BLaER1 treated with 17β-estradiol and CSF1 and Interleukin-3, amounts not matched to agents 10 nM and 100 nM (cell line): ENCODE measurements at regions not wholly inside any gene's neighbourhood (a gene's known extent, or its start where the extent isn't known, plus 50 kb on each side); places are given as distances from the start of the nearest gene placed in this dataset.
"Not testable (repeated sequence)": the region's sequence is repeated elsewhere in the genome, so short reads cannot be mapped to it uniquely, and the experiment has no call there.

ENCODE experiments used
- H3K27ac ChIP-seq, 11 experiments: shearing (Covaris generic); formaldehyde crosslinking; 2 replicates each; pipeline ENCODE4 v1.8.1; 2022
- H3K27me3 ChIP-seq, 11 experiments: shearing (Covaris generic); formaldehyde crosslinking; 2 replicates each; pipeline ENCODE4 v1.8.1; 2022
- H3K36me3 ChIP-seq, 11 experiments: shearing (Covaris generic); formaldehyde crosslinking; 2 replicates each; pipeline ENCODE4 v1.8.1; 2022
- H3K4me1 ChIP-seq, 10 experiments: shearing (Covaris generic); formaldehyde crosslinking; 2 replicates each; pipeline ENCODE4 v1.8.1; 2022
- H3K4me2 ChIP-seq, 11 experiments: shearing (Covaris generic); formaldehyde crosslinking; 2 replicates each; pipeline ENCODE4 v1.8.1; 2022
- H3K4me3 ChIP-seq, 10 experiments: shearing (Covaris generic); formaldehyde crosslinking; 2 replicates each; pipeline ENCODE4 v1.8.1; 2022
- H3K9ac ChIP-seq, 11 experiments: shearing (Covaris generic); formaldehyde crosslinking; 2 replicates each; pipeline ENCODE4 v1.8.1; 2022
- H3K9me3 ChIP-seq, 11 experiments: shearing (Covaris generic); formaldehyde crosslinking; replicated peaks in 1 of 11; 2 replicates each; pipeline ENCODE4 v1.8.1; 2022
- H4K20me1 ChIP-seq, 11 experiments: shearing (Covaris generic); formaldehyde crosslinking; 2 replicates each; pipeline ENCODE4 v1.8.1; 2022
- Cebpa-rat ChIP-seq, 11 experiments: shearing (Covaris generic); IDR thresholded peaks; 2 replicates each; pipeline ENCODE4 v1.8.1; 2022

GRCh38 chr1:232328486-232329102, 301.3 kb downstream of the SIPA1L2 start:
- Histone ChIP-seq H3K4me2 (no peak overlapping the region), H3K36me3 (no peaks in the 10 kb centered on the region), H3K4me3 (no peak overlapping the region), H4K20me1 (no peaks in the 10 kb centered on the region), H3K27ac (no peak overlapping the region), H3K4me1 (no peaks in the 10 kb centered on the region), H3K9me3 (peaks cover 12 to 35% (median 18%) of the 10 kb centered on the region in 11 experiments; a peak in 21 of 22 replicates), H3K27me3 (no peaks in the 10 kb centered on the region), H3K9ac (no peak overlapping the region)
- TF ChIP-seq Cebpa-rat (IDR thresholded peaks at IDR 0.05): no peak

- peaks cover 12 to 28% (median 18%) of the 10 kb centered on the region in 11 experiments; a peak in 21 of 22 replicates for H3K9me3 ChIP-seq
- no peak overlapping the region for H3K4me2 ChIP-seq
- no peak overlapping the region for H3K4me3 ChIP-seq
- H3K9ac ChIP-seq: no peak overlapping the region
- H3K27me3 ChIP-seq: no peaks in the 10 kb centered on the region
- no peaks in the 10 kb centered on the region for H3K36me3 ChIP-seq
- no peak for TF ChIP-seq Cebpa-rat (IDR thresholded peaks at IDR 0.05)
- no peaks in the 10 kb centered on the region for H4K20me1 ChIP-seq
- H3K4me1 ChIP-seq: no peaks in the 10 kb centered on the region
- H3K27ac ChIP-seq: no peak overlapping the region
Observed at GRCh38 chr1:232327899-232328298, 302.0 kb downstream of the SIPA1L2 start.

GRCh38 chr1:232327269-232327668, 302.7 kb downstream of the SIPA1L2 start:
- H4K20me1 ChIP-seq: no peaks in the 10 kb centered on the region
- no peaks in the 10 kb centered on the region for H3K4me1 ChIP-seq
- H3K9ac ChIP-seq: no peak overlapping the region
- H3K27me3 ChIP-seq: no peaks in the 10 kb centered on the region
- H3K9me3 ChIP-seq: peaks cover 12 to 25% (median 18%) of the 10 kb centered on the region in 11 experiments; a peak in 21 of 22 replicates
- H3K4me2 ChIP-seq: no peak overlapping the region
- no peaks in the 10 kb centered on the region for H3K36me3 ChIP-seq
- TF ChIP-seq Cebpa-rat (IDR thresholded peaks at IDR 0.05): no peak
- H3K4me3 ChIP-seq: no peak overlapping the region
- no peak overlapping the region for H3K27ac ChIP-seq

GRCh38 chr1:232322162-232322734, 307.7 kb downstream of the SIPA1L2 start:
- no peak for TF ChIP-seq Cebpa-rat (IDR thresholded peaks at IDR 0.05)
- H3K27ac ChIP-seq: no peak overlapping the region
- H3K36me3 ChIP-seq: no peaks in the 10 kb centered on the region
- H3K4me1 ChIP-seq: no peaks in the 10 kb centered on the region
- H3K4me2 ChIP-seq: no peak overlapping the region
- H3K4me3 ChIP-seq: no peak overlapping the region
- peaks cover 0 to 8% (median 0%) of the 10 kb centered on the region in 11 experiments; a peak in 3 of 22 replicates for H3K9me3 ChIP-seq
- H4K20me1 ChIP-seq: no peaks in the 10 kb centered on the region
- no peaks in the 10 kb centered on the region for H3K27me3 ChIP-seq
- no peak overlapping the region for H3K9ac ChIP-seq

- Histone ChIP-seq H4K20me1 (no peaks in the 10 kb centered on the region), H3K9me3 (peaks cover 0 to 8% (median 0%) of the 10 kb centered on the region in 11 experiments; a peak in 3 of 22 replicates), H3K4me1 (no peaks in the 10 kb centered on the region), H3K27ac (no peak overlapping the region), H3K9ac (no peak overlapping the region), H3K4me2 (no peak overlapping the region), H3K36me3 (no peaks in the 10 kb centered on the region), H3K4me3 (no peak overlapping the region), H3K27me3 (no peaks in the 10 kb centered on the region)
- no peak for TF ChIP-seq Cebpa-rat (IDR thresholded peaks at IDR 0.05)
Observed at GRCh38 chr1:232319518-232320210, 310.3 kb downstream of the SIPA1L2 start.

GRCh38 chr1:232319072-232319471, 310.9 kb downstream of the SIPA1L2 start:
- Histone ChIP-seq H3K4me2 (no peak overlapping the region), H3K27me3 (no peaks in the 10 kb centered on the region), H3K27ac (no peak overlapping the region), H3K9ac (no peak overlapping the region), H3K4me1 (no peaks in the 10 kb centered on the region), H3K4me3 (no peak overlapping the region), H3K9me3 (peaks cover 0 to 10% (median 0%) of the 10 kb centered on the region in 11 experiments; a peak in 5 of 22 replicates), H3K36me3 (no peaks in the 10 kb centered on the region), H4K20me1 (no peaks in the 10 kb centered on the region)
- TF ChIP-seq Cebpa-rat (IDR thresholded peaks at IDR 0.05): no peak

GRCh38 chr1:232318143-232318542, 311.8 kb downstream of the SIPA1L2 start:
- Histone ChIP-seq H3K4me3 (no peak overlapping the region), H3K27me3 (no peaks in the 10 kb centered on the region), H3K9me3 (peaks cover 0 to 20% (median 7%) of the 10 kb centered on the region in 11 experiments; a peak in 10 of 22 replicates), H3K4me1 (no peaks in the 10 kb centered on the region), H3K9ac (no peak overlapping the region), H3K4me2 (no peak overlapping the region), H3K36me3 (no peaks in the 10 kb centered on the region), H3K27ac (no peak overlapping the region), H4K20me1 (no peaks in the 10 kb centered on the region)
- TF ChIP-seq Cebpa-rat (IDR thresholded peaks at IDR 0.05): no peak

- H3K9me3 ChIP-seq: peaks cover 0 to 21% (median 13%) of the 10 kb centered on the region in 11 experiments; a peak in 10 of 22 replicates
- H3K9ac ChIP-seq: no peak overlapping the region
- no peaks in the 10 kb centered on the region for H3K36me3 ChIP-seq
- H3K4me3 ChIP-seq: no peak overlapping the region
- H3K4me1 ChIP-seq: no peaks in the 10 kb centered on the region
- H3K27me3 ChIP-seq: no peaks in the 10 kb centered on the region
- no peak overlapping the region for H3K27ac ChIP-seq
- no peaks in the 10 kb centered on the region for H4K20me1 ChIP-seq
- H3K4me2 ChIP-seq: no peak overlapping the region
- no peak for TF ChIP-seq Cebpa-rat (IDR thresholded peaks at IDR 0.05)
Observed at GRCh38 chr1:232317350-232317749, 312.6 kb downstream of the SIPA1L2 start.

- no peak overlapping the region for H3K4me3 ChIP-seq
- H3K36me3 ChIP-seq: no peaks in the 10 kb centered on the region
- no peaks in the 10 kb centered on the region for H3K27me3 ChIP-seq
- no peak overlapping the region for H3K27ac ChIP-seq
- H3K4me2 ChIP-seq: no peak overlapping the region
- H4K20me1 ChIP-seq: no peaks in the 10 kb centered on the region
- peaks cover 0 to 21% (median 13%) of the 10 kb centered on the region in 11 experiments; a peak in 10 of 22 replicates for H3K9me3 ChIP-seq
- H3K4me1 ChIP-seq: no peaks in the 10 kb centered on the region
- H3K9ac ChIP-seq: no peak overlapping the region
- no peak for TF ChIP-seq Cebpa-rat (IDR thresholded peaks at IDR 0.05)
Observed at GRCh38 chr1:232316864-232317263, 313.1 kb downstream of the SIPA1L2 start.

- not testable (repeated sequence) for H3K9ac ChIP-seq, H4K20me1 ChIP-seq, H3K4me2 ChIP-seq, H3K4me1 ChIP-seq, H3K27me3 ChIP-seq, H3K27ac ChIP-seq, H3K36me3 ChIP-seq, H3K4me3 ChIP-seq
- H3K9me3 ChIP-seq: peaks cover 0 to 21% (median 13%) of the 10 kb centered on the region in 11 experiments; a peak in 10 of 22 replicates
Observed at GRCh38 chr1:232313876-232314275, 316.1 kb downstream of the SIPA1L2 start.
